Glomerular visceral epithelial cell (primary cell): ENCODE measurements at regions not wholly inside any gene's neighbourhood (a gene's known extent, or its start where the extent isn't known, plus 50 kb on each side); places are given as distances from the start of the nearest gene placed in this dataset.

Experiments
- DNase-seq: peaks from one replicate; pipeline ENCODE4 v3.0.0-alpha.2; 2016; ENCODE audit errors: extremely low spot score

GRCh38 chr14:85420278-85420677 lies 109.7 kb upstream of the FLRT2 start:
- no peak for DNase-seq

- no peak for DNase-seq
These were observed 109.2 kb upstream of the FLRT2 start for GRCh38 chr14:85420707-85421106.

GRCh38 chr14:85421186-85421877 lies 108.6 kb upstream of the FLRT2 start:
- peak; percentile 69 for DNase-seq

DNA sequence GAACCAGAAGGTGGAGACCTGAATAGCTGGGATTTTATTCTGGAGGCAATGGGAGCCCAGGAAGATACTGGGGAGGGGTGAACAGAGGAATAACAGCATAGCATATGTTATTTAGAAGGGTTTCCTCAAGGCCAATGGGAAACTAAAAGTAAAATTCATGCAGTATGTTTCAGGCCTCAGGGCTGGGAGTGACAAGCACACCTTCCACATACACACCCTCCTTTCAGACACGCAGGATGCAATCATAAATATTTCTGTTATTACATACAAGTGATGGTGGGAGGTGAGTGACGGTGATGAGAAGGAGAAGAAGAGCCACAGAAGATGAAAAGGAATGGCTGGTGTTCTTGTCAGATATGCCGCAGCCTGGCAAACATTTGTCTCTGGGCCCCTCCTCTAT lies 106.1 kb upstream of the FLRT2 start:
- no peak for DNase-seq

- no peak for DNase-seq
These were observed 104.4 kb upstream of the FLRT2 start for GRCh38 chr14:85425507-85425906.

GRCh38 chr14:85426068-85426935 lies 103.6 kb upstream of the FLRT2 start:
- no peak for DNase-seq

DNA sequence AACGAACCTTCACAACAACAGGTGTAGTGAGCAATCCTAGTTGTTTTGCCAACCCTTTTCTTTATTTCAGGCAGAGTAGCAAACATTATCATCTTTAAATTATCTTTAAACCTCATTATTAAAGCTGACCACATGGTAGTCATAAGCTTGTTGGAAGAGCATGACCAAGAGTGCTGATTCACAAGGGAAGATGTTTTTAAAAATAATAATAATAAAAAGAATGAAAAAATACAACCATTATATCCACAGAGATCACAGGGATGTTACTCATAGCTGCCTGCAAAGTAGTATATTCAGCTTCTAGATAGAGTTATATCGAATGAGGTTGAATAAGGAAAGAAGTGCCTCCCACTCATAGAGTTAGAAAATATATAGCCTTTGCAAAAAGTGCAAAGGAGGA lies 101.0 kb upstream of the FLRT2 start:
- no peak for DNase-seq

DNA sequence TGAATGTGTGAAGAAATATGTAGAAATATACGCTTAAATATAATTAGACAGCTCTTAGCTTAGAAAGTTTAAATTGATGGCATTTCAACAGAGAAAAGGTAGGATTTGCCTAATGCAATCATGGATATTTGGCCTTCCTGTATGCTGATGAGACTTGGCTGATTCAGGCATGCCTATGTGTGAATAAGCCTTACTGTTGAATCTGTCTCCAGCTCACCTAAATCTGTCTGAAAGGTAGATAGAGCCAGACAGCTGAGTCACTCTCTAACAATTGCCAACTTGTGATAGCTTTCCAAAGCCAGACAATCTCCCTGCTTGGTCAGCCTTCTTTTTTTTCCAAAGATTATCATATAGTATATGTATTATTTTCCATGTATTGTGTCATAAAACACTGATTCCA lies 92.8 kb upstream of the FLRT2 start:
- peak; percentile 81 for DNase-seq

DNA sequence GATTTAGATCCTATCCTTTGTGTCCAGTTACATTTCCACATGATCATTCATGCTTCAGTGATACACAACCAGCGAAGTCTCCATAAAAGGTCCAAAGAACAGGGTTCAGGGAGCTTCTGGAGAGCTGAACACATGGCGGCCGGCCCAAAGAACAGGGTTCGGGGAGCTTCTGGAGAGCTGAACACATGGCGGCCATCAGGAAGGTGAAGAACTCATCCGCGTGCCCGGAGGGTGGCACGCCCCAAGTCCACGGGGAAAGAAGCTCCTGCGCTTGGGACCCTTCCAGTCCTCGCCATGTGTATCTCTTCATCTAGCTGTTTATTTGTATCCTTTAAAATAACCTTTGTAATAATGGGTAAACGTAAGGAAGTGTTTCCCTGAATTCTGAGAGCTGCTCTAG lies 91.9 kb upstream of the FLRT2 start:
- no peak for DNase-seq

DNA sequence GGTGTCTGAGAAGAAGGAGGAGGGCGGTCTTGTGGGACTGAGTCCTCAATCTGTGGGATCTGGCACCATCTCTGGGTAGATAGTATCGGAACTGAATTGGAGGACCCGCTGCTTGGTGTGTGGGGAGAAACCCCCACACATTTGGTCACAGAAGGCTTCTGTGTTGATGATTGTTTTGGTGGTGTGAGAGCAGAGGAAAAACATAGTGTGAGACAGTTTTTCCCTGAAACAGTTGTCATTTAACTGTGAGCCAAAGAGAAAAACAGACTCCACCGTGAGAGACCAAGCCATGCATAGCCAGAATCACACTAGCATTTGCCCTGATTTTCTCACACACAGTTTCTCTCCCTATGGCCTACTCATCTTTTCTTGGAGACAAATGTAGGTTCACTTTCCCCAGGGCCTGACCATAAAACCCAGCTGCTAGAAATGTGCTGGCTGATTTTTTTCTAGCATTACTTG lies 91.4 kb upstream of the FLRT2 start:
- no peak for DNase-seq

DNA sequence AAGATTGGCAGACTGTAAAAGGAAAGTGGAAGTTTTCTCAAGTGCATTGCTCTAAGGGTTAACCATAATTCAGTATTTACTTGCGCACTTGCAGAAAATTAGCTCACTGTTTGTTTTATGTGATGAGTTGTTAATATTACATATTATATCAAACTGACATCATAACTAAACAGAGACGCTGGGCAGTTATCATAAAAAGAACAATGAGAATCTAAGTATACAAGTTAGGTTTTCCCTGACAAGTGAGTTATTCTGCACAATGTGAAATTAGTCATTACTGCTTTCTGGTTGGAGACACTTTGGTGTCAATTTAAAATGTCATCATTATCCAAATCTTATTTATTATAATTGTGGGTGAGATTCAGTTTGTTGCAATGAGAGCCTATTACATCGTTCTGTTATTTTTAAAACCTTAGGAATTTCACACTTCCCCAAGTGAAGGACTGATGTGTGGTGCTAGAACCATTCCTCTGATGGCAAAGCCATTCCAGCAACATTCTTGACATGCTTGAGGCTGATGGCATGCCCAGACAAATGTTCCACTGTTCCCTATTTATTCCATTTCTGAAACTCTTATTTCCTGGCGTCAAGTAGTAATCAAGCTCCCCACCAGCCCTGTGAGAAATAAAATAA lies 90.1 kb upstream of the FLRT2 start:
- DNase-seq, result peak; percentile 89

DNA sequence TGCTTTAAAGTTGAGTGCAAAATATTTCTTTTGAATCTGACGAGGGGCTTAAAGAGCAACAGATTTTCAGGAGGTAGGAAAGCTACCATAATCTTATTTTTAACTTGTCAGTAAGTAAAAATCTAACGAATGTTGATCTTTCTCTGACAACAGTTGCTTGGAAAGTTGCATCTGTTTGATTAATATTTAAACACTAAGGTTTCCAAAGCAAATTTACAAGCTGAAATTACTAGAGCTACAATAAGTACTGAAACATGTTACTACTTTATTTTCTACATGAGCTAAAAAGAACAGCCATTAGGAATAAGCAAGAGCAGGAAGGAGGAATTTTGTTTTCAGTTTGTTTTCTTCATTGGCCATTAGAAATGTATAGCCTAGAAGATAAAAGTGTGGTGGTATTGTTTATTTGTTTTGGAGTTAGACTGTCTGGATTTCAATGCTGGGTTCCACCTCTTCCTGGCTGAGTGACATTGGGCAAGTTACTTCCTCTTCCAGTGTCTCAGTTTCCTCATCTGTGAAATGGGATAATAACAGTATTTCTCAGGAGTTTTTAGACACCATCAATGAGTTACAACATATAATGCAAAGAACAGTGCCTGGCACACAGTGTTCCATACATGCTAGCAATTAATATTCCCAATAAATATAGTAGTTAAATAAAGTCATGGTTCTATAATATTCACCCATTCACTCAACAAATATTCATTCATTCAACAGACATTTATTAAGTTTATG lies 87.9 kb upstream of the FLRT2 start:
- DNase-seq, result no peak

- no peak for DNase-seq
These were observed 86.9 kb upstream of the FLRT2 start for GRCh38 chr14:85442996-85443395.

- peak; percentile 92 for DNase-seq
These were observed 85.3 kb upstream of the FLRT2 start for GRCh38 chr14:85444635-85445034.

DNA sequence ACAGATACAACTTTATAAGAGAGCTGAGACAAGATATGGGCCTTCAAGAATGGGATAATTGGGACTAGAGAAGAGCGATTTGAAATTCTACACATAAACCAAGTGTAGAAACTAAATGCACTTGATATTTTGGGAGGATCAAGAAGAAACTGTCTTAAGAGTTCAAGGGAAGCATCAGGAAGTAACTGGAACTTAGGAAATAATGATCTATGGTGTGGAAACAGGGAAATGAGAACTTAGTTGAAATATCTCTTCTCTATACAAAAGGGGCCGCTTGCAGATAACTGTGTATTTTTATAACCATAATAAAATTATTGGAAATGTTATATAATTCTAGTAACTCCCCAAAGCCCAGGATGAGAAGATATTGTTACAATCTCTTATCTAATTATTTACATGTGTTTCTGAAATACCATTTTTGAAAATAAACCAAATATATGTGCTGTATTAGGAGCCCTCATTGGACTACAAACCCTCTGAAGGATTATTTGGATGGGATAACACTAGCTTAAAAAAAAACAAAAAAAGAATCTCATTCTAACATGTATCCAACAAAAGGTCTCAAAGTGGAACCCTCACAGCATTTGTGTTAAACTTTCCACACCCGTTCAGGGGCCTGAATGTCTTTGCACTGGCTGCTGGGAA lies 84.7 kb upstream of the FLRT2 start:
- DNase-seq, result no peak

DNA sequence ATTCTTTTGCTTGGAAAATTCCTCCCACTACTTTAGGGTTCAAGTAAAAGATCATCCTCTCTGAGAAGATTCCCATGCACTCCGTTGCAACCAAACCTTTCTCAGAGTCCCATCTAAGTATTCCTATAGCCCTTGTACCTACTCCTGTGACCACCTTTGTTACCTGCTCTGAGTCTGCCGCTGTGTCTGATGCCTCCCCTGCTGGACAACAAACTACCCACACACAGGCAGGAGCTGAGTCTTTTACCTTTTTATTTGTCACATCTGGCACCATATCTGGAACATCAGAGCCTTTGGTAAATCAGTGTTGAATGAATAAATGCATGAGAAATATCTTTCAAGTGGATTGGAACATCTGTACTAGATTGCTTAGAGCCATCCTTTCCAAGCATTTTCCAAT lies 82.1 kb upstream of the FLRT2 start:
- no peak for DNase-seq

GRCh38 chr14:85451421-85451820 lies 78.5 kb upstream of the FLRT2 start:
- no peak for DNase-seq

DNA sequence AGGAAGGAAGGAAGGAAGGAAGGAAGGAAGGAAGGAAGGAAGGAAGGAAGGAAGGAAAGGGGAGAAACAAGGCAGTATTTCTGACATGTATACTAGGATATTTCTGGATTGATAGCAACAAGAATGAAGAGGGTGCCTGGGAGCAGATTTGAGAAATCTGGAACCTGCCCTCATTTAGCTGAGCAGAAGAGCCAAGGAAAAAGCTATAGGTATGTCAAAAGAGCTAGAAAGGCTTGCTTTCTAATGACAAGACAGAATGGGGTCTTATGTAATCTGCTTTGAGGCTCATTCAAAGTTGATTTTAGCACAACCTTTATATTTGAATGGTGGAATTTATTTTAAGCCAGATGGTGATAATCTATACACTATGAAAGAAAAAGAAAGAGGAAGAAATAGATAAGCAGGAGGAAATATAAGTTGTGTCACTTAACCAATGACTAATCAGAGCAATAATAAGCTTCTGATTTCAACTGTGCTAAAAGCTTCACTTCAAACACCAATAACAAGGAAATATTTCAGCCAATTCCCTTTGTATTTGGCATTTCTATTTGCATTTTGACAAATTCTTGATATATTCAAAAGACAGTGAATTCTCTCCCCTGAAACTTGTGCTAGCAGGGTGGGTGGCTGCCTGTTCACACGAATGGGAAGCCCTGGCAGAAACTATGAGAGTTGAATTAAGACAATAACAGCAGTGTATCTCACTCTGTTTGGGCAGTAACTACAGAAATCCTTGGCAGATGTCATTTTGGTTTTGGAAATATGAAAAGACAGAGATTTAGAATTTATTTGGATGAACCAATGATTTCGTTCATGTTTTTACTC lies 76.3 kb upstream of the FLRT2 start:
- no peak for DNase-seq

GRCh38 chr14:85454226-85454813 lies 75.6 kb upstream of the FLRT2 start:
- DNase-seq, result no peak

DNA sequence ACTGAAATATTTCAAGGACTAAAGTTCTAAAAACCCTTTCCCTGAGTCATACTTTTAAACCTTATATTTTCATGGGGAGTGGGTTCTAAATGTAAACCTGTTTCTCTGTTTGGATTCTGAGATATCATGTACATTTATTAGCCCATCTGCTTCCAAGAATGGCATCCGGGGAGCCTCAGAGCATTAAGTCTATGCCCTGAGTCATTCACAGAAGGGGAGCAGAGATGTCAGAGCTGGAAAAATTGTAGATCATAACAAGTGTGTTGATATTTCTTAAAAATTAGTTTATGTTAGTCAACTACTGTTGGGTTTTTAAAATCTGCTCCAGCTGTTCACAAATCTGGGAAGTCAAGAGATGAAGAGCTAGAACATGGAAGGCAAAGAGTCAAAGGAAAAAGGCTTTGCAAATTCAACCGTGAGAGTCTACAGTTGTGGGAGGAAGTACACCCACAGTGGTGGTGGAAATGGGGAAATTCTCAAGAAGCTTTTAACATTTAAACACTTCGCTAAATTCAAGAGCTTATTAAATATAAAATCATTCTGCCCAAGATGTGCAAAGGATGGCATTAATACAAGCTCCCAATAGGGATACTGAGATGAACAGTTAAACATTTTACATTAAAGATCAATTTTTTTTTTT lies 70.5 kb upstream of the FLRT2 start:
- no peak for DNase-seq
